GM08714 (cell line): ENCODE measurements at regions not wholly inside any gene's neighbourhood (a gene's known extent, or its start where the extent isn't known, plus 50 kb on each side); places are given as distances from the start of the nearest gene placed in this dataset.
"Not testable (repeated sequence)": the region's sequence is repeated elsewhere in the genome, so short reads cannot be mapped to it uniquely, and the experiment has no call there.

Experiments used
- H3K4me3 ChIP-seq: fragments of 200-500 bp; sonication (Bioruptor generic); 2 replicates; pipeline ENCODE4 v1.5.1; 2014; ENCODE audit warnings: mild to moderate bottlenecking, low read length, inconsistent platforms
- ZNF274 ChIP-seq: IDR thresholded peaks from 2 replicates; pipeline ENCODE4 v1.6.1; 2012; ENCODE audit warnings: mild to moderate bottlenecking, low read depth, low read length

GRCh38 chrX:74216421-74216820, 87.6 kb upstream of the ZCCHC13 start:
- TF ChIP-seq ZNF274 = no peak
- no peak overlapping the region for H3K4me3 ChIP-seq

- no peak for TF ChIP-seq ZNF274
- H3K4me3 ChIP-seq = no peak overlapping the region
Measured at GRCh38 chrX:74211911-74212310, 92.1 kb upstream of the ZCCHC13 start.

- H3K4me3 ChIP-seq = no peak overlapping the region
- no peak for TF ChIP-seq ZNF274
Measured at GRCh38 chrX:74207539-74207938, 96.4 kb upstream of the ZCCHC13 start.

GRCh38 chrX:74195605-74196004, 108.4 kb upstream of the ZCCHC13 start:
- H3K4me3 ChIP-seq = no peak overlapping the region
- no peak for TF ChIP-seq ZNF274

GRCh38 chrX:74195120-74195519, 108.9 kb upstream of the ZCCHC13 start:
- no peak overlapping the region for H3K4me3 ChIP-seq
- TF ChIP-seq ZNF274 = no peak

GRCh38 chrX:74187211-74187610, 116.8 kb upstream of the ZCCHC13 start:
- no peak overlapping the region for H3K4me3 ChIP-seq
- TF ChIP-seq ZNF274 = no peak

GRCh38 chrX:74183047-74183446, 120.9 kb upstream of the ZCCHC13 start:
- not testable (repeated sequence) for H3K4me3 ChIP-seq

GRCh38 chrX:74181976-74182375, 122.0 kb upstream of the ZCCHC13 start:
- not testable (repeated sequence) for H3K4me3 ChIP-seq

GRCh38 chrX:74180716-74181115, 123.3 kb upstream of the ZCCHC13 start:
- TF ChIP-seq ZNF274 = no peak
- H3K4me3 ChIP-seq = no peak overlapping the region

- H3K4me3 ChIP-seq = no peak overlapping the region
- no peak for TF ChIP-seq ZNF274
Measured at GRCh38 chrX:74179990-74180389, 124.0 kb upstream of the ZCCHC13 start.

GRCh38 chrX:74179499-74179898, 124.5 kb upstream of the ZCCHC13 start:
- H3K4me3 ChIP-seq = no peak overlapping the region
- no peak for TF ChIP-seq ZNF274

GRCh38 chrX:74179071-74179470, 124.9 kb upstream of the ZCCHC13 start:
- TF ChIP-seq ZNF274 = no peak
- H3K4me3 ChIP-seq = no peak overlapping the region

GRCh38 chrX:74178536-74178935, 125.4 kb upstream of the ZCCHC13 start:
- TF ChIP-seq ZNF274 = no peak
- no peak overlapping the region for H3K4me3 ChIP-seq

GRCh38 chrX:74171465-74171864, 132.5 kb upstream of the ZCCHC13 start:
- H3K4me3 ChIP-seq = no peak overlapping the region
- TF ChIP-seq ZNF274 = no peak

- H3K4me3 ChIP-seq = no peak overlapping the region
- TF ChIP-seq ZNF274 = no peak
Measured at GRCh38 chrX:74162199-74162598, 141.8 kb upstream of the ZCCHC13 start.

GRCh38 chrX:74160816-74161215, 143.2 kb upstream of the ZCCHC13 start:
- no peak for TF ChIP-seq ZNF274
- H3K4me3 ChIP-seq = no peak overlapping the region

- TF ChIP-seq ZNF274 = no peak
- no peak overlapping the region for H3K4me3 ChIP-seq
Measured at GRCh38 chrX:74160358-74160757, 143.6 kb upstream of the ZCCHC13 start.
